ENCODE measurements at regions not wholly inside any gene's neighbourhood (a gene's known extent, or its start where the extent isn't known, plus 50 kb on each side); places are given as distances from the start of the nearest gene placed in this dataset.
"Not testable (repeated sequence)": the region's sequence is repeated elsewhere in the genome, so short reads cannot be mapped to it uniquely, and the experiment has no call there.

DNA sequence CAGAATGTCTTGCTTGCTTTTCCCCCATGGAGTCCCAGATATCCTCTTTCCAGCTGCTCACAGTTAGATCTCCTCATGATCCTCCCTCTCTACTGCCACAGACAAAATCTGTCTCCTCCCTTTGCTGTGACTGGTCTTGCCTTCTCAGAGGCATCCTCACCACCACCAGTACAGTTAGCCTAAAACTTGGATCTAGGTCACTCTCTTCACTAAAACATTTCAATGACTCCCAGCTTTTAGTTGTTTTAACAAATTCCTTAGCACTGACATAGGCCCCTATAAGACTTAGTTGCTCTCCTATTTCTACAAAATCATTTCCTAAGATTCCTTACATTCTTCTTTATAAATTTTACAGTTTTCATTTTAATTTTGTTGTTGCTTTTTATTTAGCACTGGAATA is 734.2 kb upstream of the CHAC2 start:
- DNase-seq (ENCODE audit: low spot score) = no peak

- DNase-seq (ENCODE audit: low spot score) = no peak
These were observed 738.7 kb upstream of the CHAC2 start for GRCh38 chr2:53028746-53029423.

DNA sequence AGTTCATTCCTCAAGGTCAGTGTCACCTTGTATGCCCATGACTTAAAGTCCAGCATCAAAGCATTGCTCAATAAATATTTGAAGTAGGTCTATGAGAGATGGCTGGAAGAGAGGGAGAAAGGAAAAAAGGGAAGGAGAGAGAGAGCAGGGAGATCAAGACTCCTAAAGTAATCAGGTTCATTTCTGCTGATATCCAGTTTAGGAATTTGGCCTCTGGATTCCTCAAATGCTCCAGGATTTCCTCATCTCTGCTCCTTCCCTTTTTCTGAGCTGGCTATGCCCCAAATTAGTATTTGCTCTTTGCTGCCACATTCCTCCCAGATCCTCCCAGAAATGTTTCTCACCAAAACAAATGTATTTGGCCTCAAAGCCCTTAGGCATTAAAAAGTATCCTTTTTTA is 739.4 kb upstream of the CHAC2 start:
- no peak for DNase-seq (ENCODE audit: low spot score)

DNA sequence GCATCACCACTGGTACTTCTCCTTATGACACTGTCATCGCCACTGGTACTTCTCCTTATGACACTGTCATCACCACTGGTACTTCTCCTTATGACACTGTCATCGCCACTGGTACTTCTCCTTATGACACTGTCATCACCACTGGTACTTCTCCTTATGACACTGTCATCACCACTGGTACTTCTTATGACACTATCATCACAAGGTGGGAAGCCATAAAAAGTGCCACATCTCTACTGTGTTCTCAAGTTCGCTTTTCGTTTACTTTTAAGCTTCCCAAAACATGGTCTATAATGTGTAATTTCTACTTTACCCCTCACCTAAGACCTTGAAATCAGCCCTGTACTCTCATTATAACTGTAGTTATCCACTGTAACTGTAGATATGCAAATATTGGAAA is 745.4 kb upstream of the CHAC2 start:
- not testable (repeated sequence) for DNase-seq (ENCODE audit: low spot score)

- no peak for DNase-seq (ENCODE audit: low spot score)
These were observed 745.8 kb upstream of the CHAC2 start for GRCh38 chr2:53021828-53022227.

GRCh38 chr2:53021292-53021691 is 746.3 kb upstream of the CHAC2 start:
- no peak for DNase-seq (ENCODE audit: low spot score)

- DNase-seq (ENCODE audit: low spot score) = no peak
These were observed 748.7 kb upstream of the CHAC2 start for GRCh38 chr2:53018825-53019425.

DNA sequence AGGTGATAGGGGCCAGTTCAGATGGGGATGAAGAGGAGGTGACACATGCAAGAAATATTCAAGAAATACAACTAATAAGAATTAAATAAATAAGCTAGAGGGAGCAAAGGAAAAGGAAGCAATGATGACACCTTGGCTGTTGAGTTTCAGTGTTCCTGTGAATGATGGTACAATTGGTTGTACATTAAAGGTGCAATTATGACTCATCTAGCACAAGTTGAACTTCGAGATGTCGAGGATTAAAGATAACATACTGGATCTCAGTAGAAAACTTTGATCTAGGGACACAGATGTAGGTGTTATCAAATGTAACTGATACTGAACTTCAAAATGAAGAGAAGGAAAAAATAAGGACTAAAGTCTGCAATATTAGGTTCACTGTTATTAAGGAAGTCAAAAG is 760.6 kb upstream of the CHAC2 start:
- no peak for DNase-seq (ENCODE audit: low spot score)

GRCh38 chr2:53004413-53004812 is 763.2 kb upstream of the CHAC2 start:
- DNase-seq (ENCODE audit: low spot score) = no peak

DNA sequence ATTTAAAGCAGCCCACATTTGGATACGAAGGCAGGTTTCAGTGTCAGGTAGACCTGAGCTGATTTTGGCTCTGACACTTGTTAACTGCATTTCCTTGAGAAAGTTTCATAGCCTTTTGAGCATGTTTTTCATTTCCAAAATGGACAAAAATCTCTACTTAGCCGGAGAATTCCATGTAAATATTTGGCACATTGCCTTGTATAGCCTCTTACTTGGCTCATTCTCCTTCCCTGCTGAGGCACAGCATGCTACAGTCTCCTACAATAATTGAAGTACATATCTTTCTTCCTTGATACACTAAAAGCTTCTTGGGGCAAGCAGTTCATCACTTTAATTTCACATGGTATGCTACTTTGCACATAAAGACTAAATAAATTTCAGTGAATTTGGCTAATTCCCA is 772.2 kb upstream of the CHAC2 start:
- no peak for DNase-seq (ENCODE audit: low spot score)

DNA sequence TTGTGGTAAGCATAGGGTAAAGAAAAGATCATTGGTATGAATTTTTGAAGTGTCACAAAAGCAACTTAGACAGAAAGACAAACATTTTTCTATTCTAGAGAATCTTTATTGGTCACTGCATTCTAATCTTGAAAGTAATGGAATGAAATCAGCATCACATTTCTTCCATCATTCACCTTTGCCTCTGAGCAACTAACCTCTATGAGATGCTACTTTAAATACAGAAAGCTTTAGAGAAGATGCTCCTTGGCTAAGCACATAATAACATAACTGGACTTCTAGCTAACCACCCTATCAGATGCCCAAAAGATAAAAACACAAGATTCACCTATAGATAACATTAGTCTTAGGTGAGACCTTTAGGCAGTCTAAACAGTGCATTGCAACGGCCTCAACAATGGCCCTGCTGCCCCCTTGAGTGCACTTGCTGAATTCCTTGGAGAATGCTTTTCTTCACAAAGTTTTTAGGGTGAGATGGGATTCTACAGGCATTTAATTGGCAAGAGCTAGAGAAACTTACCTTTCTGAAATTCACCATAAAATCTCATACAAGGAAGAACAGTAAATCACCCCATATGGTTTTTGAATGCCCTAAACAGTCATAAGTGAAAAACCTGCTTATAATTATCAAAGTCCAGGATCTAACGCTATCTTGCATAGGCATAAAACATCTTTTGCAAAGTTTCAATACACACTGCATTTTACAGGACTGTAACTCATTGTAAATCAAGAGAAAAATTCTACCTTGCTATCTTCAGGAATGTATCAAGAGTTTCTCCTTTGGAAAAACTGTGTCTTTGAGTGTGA is 791.3 kb upstream of the CHAC2 start:
- no peak for DNase-seq (ENCODE audit: low spot score)

DNA sequence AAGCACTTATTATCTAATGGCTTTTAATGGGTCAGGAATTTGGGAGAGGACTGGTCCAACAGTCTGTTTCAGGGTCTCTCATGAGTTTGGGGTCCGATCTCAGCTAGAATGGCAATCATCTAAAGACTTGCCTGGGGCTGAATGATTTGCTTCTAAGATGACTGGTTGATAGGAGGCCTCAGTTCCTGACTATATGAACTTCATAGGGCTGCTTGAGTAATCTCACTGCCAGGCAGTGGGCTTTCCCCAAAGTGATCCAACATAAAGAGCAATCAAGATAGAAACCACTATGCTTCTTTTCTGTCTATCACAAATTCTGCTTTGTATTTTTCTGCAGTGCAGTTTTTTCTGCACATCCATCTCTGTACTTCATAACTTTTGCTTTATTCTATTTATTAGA is 793.5 kb upstream of the CHAC2 start:
- no peak for DNase-seq (ENCODE audit: low spot score)

- no peak for DNase-seq (ENCODE audit: low spot score)
These were observed 797.0 kb upstream of the CHAC2 start for GRCh38 chr2:52970642-52971041.

DNA sequence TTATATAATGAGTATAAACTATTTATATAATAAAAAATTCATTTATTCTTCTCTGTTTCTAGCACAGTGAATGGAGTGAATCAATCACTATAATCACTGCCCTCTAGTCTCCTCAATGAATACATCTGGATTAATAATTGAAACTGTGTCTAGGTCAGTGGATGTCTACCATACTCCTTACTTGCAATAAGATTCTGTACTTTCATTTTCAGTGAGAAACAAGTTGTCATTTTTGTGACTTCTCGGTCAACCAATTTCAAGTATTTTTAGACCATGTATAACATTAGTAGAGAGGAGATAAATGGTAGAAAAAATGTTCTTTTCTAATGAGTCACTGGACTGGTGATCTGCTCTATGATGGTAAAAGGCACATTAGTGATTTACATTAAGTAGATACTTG is 799.6 kb upstream of the CHAC2 start:
- DNase-seq (ENCODE audit: low spot score) = no peak

DNA sequence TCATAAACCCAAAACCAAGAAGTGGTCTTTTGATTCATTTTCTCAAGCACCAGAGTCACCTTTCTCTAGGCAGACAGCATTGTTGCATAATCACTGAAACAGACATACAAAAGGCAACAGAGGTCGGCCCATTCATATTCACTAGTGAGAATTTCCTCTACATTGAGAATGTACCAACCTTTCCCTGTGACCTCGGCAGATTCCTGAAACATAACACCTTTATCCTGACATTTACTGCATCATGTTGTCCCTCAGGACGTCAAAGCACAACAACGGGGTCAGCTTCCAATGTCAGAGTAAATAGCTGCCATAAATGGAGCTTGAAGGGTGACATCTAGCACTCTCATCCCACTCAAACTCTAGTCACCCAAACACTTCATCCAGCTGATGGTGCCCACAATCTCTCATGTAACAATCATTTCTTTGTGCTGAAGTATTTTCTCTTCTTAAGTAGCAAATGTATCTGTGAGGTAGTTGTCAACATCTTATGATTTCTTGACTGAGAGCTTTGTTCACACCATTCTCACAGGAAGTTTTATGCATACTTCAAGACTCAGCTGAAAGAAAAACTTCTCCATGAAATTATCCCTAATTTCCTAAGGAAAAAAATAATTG is 802.6 kb upstream of the CHAC2 start:
- no peak for DNase-seq (ENCODE audit: low spot score)

DNA sequence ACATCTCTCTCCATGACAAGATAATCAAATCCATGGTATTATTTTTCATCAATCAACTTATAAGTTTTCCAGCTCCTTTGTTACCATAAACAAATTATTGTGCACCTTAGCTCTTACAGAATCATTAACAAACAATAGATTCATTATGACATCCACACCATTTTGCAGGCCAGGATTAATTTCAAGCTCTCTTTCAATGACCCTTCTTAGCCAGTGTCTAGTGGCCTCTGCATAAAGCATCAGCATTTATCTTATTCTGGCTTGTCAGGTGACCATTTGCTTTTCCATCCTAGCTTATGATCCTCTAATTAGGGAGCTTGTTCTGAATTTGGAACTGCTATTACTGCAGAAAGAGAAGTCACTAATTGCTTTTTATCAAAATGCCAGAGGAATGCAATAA is 806.2 kb upstream of the CHAC2 start:
- no peak for DNase-seq (ENCODE audit: low spot score)

- no peak for DNase-seq (ENCODE audit: low spot score)
These were observed 806.7 kb upstream of the CHAC2 start for GRCh38 chr2:52960881-52961280.

DNA sequence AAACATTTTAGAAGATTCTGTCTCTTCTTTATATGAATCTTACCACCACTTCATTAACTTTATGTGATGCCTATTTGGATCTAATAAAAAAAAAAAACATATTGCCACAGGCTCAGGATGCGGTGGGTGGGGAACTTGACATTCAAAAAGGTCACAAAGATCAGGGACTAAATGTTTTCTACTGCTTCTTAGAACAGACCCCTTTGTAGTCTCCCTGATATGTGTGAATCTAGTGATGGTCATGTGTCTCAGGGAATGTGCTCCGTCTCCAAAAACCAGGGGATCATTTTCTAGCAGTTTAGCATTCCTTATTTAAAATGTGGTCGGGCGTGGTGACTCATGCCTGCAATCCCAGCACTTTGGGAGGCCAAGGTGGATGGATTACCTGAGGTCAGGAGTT is 807.8 kb upstream of the CHAC2 start:
- no peak for DNase-seq (ENCODE audit: low spot score)

GRCh38 chr2:52956766-52957165 is 810.8 kb upstream of the CHAC2 start:
- no peak for DNase-seq (ENCODE audit: low spot score)

DNA sequence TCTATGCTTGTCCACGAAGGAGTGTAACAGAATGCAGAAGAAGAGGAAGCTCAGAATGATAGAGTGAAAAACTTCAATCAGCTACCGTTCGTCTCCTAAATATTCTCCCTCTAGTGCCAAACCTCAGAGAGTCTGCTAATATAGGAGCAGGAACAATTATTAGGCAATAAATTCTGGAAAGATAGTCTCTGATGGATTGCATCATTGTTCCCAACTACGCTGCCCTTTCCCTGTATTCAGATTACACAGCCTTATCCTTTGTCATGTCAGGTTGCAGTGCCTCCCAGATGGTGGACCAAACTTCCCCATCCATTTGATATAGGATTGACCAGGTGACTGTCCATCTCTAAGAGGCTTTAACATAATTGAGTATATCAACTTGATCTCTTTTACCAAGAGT is 811.5 kb upstream of the CHAC2 start:
- no peak for DNase-seq (ENCODE audit: low spot score)

GRCh38 chr2:52955079-52955478 is 812.5 kb upstream of the CHAC2 start:
- DNase-seq (ENCODE audit: low spot score) = no peak

GRCh38 chr2:52940101-52940500 is 827.5 kb upstream of the CHAC2 start:
- DNase-seq (ENCODE audit: low spot score) = no peak

- no peak for DNase-seq (ENCODE audit: low spot score)
These were observed 828.4 kb upstream of the CHAC2 start for GRCh38 chr2:52939250-52939649.
